ENCODE measurements at regions not wholly inside any gene's neighbourhood (a gene's known extent, or its start where the extent isn't known, plus 50 kb on each side); places are given as distances from the start of the nearest gene placed in this dataset.

DNA sequence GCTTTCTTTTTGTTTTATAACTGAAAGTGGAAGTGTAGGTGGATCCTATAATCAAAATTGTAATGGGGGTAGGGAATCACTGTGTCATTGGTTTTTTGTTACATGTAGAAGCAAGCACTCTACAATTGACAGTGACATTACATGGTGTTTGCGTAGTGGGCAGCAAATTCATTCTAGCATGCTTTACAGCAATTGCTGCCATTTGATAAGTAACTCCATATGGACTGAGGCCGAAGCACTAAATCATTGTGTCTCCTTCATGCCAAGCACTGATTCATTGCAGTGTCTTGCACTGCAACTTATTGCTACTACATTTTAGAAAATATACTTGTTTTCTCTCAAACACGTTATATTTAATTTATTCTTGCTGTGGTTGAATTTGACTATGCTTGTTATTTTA is 933.9 kb downstream of the NSUN3 start (continued):
- TF ChIP-seq, protein P1, sequence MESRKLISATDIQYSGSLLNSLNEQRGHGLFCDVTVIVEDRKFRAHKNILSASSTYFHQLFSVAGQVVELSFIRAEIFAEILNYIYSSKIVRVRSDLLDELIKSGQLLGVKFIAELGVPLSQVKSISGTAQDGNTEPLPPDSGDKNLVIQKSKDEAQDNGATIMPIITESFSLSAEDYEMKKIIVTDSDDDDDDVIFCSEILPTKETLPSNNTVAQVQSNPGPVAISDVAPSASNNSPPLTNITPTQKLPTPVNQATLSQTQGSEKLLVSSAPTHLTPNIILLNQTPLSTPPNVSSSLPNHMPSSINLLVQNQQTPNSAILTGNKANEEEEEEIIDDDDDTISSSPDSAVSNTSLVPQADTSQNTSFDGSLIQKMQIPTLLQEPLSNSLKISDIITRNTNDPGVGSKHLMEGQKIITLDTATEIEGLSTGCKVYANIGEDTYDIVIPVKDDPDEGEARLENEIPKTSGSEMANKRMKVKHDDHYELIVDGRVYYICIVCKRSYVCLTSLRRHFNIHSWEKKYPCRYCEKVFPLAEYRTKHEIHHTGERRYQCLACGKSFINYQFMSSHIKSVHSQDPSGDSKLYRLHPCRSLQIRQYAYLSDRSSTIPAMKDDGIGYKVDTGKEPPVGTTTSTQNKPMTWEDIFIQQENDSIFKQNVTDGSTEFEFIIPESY (IDR thresholded peaks at IDR 0.05; ENCODE audit: extremely low read depth, insufficient replicate concordance, low read length) = no peak
- TF ChIP-seq RAD21 (IDR thresholded peaks at IDR 0.05; ENCODE audit: low read depth) (no peak), FOSL1 (IDR thresholded peaks at IDR 0.05; ENCODE audit: low read depth) (no peak)

DNA sequence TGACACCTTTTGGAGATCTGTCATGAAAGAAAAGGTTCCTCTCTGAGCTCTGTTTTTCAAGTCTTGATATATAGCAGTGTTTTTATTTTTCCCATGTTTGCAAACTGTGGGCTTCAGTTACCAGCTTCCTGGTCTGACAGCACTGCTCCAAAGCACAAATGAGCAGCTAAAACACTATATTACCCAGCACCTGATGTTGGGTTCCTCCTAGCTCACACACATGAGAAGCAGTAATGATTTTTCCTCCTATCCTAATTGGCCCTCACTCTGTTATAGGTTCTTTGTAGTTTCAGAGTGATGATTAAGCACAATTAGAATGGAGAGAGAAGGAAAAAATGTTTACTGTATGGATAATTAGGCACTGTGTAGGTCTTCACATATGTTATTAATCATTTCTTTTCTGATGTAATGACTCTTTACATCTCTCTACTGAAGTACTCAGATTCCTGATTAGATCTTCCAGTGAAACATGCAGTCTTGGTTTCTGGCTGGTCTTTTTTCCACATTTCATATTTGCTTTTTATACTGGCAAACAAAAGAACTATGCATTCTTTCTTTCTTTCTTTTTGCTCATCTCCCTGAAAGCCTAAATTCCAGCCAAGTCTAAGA is 939.7 kb downstream of the NSUN3 start:
- H3K27me3 ChIP-seq (ENCODE audit: insufficient read depth, low read length) = no peaks in the 10 kb centered on the region
- no peak for TF ChIP-seq POLR2A (IDR thresholded peaks at IDR 0.05; ENCODE audit: borderline replicate concordance, extremely low read depth, insufficient read depth, insufficient read length)
- TF ChIP-seq, protein P2, sequence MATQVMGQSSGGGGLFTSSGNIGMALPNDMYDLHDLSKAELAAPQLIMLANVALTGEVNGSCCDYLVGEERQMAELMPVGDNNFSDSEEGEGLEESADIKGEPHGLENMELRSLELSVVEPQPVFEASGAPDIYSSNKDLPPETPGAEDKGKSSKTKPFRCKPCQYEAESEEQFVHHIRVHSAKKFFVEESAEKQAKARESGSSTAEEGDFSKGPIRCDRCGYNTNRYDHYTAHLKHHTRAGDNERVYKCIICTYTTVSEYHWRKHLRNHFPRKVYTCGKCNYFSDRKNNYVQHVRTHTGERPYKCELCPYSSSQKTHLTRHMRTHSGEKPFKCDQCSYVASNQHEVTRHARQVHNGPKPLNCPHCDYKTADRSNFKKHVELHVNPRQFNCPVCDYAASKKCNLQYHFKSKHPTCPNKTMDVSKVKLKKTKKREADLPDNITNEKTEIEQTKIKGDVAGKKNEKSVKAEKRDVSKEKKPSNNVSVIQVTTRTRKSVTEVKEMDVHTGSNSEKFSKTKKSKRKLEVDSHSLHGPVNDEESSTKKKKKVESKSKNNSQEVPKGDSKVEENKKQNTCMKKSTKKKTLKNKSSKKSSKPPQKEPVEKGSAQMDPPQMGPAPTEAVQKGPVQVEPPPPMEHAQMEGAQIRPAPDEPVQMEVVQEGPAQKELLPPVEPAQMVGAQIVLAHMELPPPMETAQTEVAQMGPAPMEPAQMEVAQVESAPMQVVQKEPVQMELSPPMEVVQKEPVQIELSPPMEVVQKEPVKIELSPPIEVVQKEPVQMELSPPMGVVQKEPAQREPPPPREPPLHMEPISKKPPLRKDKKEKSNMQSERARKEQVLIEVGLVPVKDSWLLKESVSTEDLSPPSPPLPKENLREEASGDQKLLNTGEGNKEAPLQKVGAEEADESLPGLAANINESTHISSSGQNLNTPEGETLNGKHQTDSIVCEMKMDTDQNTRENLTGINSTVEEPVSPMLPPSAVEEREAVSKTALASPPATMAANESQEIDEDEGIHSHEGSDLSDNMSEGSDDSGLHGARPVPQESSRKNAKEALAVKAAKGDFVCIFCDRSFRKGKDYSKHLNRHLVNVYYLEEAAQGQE (IDR thresholded peaks at IDR 0.05; ENCODE audit: low read depth) = no peak
- no peak for TF ChIP-seq POLR2AphosphoS5 (IDR thresholded peaks at IDR 0.05; ENCODE audit: low read depth, low read length)
- no peak for TF ChIP-seq TCF7L2 (IDR thresholded peaks at IDR 0.05; ENCODE audit: borderline replicate concordance, extremely low read depth, insufficient read depth, insufficient read length)
- TF ChIP-seq SP1 (IDR thresholded peaks at IDR 0.05; ENCODE audit: low read depth) = no peak
- TF ChIP-seq ELF1 (IDR thresholded peaks at IDR 0.05; ENCODE audit: borderline replicate concordance, low read depth) = no peak
- TF ChIP-seq CEBPB (IDR thresholded peaks at IDR 0.05; ENCODE audit: low read depth) = no peak
- no peak for TF ChIP-seq RAD21 (IDR thresholded peaks at IDR 0.05; ENCODE audit: low read depth)
- no peak for TF ChIP-seq EZH2 (IDR thresholded peaks at IDR 0.05)
- H4K20me1 ChIP-seq (ENCODE audit: insufficient read depth) = no peaks in the 10 kb centered on the region
- DNase-seq (ENCODE audit: low read depth, low spot score) (no peak), ATAC-seq (no peak)
- no peak overlapping the region for H3K27ac ChIP-seq (ENCODE audit: low read depth, low read length)
- no TSS peak for BruUV-seq (replicated peaks)
- H3K4me2 ChIP-seq (ENCODE audit: low read length) = no peak overlapping the region
- H3K4me3 ChIP-seq (replicated peaks in 1 of 2; ENCODE audit: low read depth in 1 of 2, low read length in 2 of 2) = no peak overlapping the region
- H3K4me1 ChIP-seq (ENCODE audit: control insufficient read depth in 1 of 2, insufficient read depth in 2 of 2, low read length in 2 of 2) = no peaks in the 10 kb centered on the region
- CTCF ChIA-PET = no interaction called here
- H3K9me3 ChIP-seq (ENCODE audit: control insufficient read depth in 1 of 2, insufficient read depth in 1 of 2, low read depth in 1 of 2, low read length in 2 of 2) = peaks cover 3 to 8% of the 10 kb centered on the region in 2 experiments; a peak in 3 of 4 replicates
- H3K9me2 ChIP-seq (ENCODE audit: insufficient read depth) = no peaks in the 10 kb centered on the region
- RAD21 ChIA-PET (ENCODE audit: low non-redundant PET in 1 of 2, low total read pairs in 2 of 2, uncharacterized antibody in 2 of 2, unreplicated experiment in 2 of 2) = no interaction called here
- no peak overlapping the region for H3K9ac ChIP-seq (ENCODE audit: low read length)
- POLR2A ChIA-PET = no interaction called here
- no peaks in the 10 kb centered on the region for H3K79me2 ChIP-seq (ENCODE audit: insufficient read depth, low read length)
- intact Hi-C loops (cut with micrococcal nuclease) = no loop called here
- H3K36me3 ChIP-seq (ENCODE audit: control insufficient read depth in 1 of 2, insufficient read depth in 2 of 2, low read length in 2 of 2) = no peaks in the 10 kb centered on the region
- H2AFZ ChIP-seq (ENCODE audit: low read depth, low read length, poor library complexity, severe bottlenecking) = no peak overlapping the region
